A549 (cell line): ENCODE measurements at regions not wholly inside any gene's neighbourhood (a gene's known extent, or its start where the extent isn't known, plus 50 kb on each side); places are given as distances from the start of the nearest gene placed in this dataset.

Experiments used
- CHD2 ChIP-seq: fragments of 150-350 bp; IDR thresholded peaks from 2 replicates; pipeline ENCODE4 v1.6.1; 2014; ENCODE audit warnings: low read length; ENCODE audit not compliant: partially characterized antibody
- CTCF ChIP-seq: fragments of >200 bp; sonication (Bioruptor Twin); formaldehyde crosslinking; IDR thresholded peaks from 3 replicates; pipeline ENCODE4 v1.5.1; 2016
- MAX ChIP-seq: IDR thresholded peaks from 2 replicates; pipeline ENCODE4 v1.6.1; 2012
- POLR2A ChIP-seq: IDR thresholded peaks from 2 replicates; pipeline ENCODE4 v1.6.1; 2012; ENCODE audit warnings: mild to moderate bottlenecking, low read length
- RAD21 ChIP-seq, 2 experiments: fragments of >200 bp in 1 of 2; sonication (Bioruptor Twin) in 1 of 2; formaldehyde crosslinking in 1 of 2; IDR thresholded peaks in 1 of 2; conservative IDR thresholded peaks in 1 of 2; 2 replicates in 1 of 2; 3 replicates in 1 of 2; pipeline ENCODE4 v1.6.1; 2012 to 2018; ENCODE audit warnings: inconsistent platforms in 1 of 2
- RNF2 ChIP-seq: fragments of 200-600 bp; sonication (generic); IDR thresholded peaks from 2 replicates; pipeline ENCODE4 v1.6.1; 2016; ENCODE audit warnings: low read depth, mild to moderate bottlenecking, antibody characterized with exemption, moderate library complexity, borderline replicate concordance

- TF ChIP-seq CTCF (no peak), RAD21 (conservative IDR thresholded peaks at IDR 0.05 in 1 of 2, IDR thresholded peaks at IDR 0.05 in 1 of 2) (no peak), POLR2A (no peak), MAX (no peak), RNF2 (no peak), CHD2 (no peak)
Measured at GRCh38 chr5:179435181-179435580, 89.9 kb upstream of the ADAMTS2 start.
